Neutrophil (primary cell): ENCODE measurements at regions not wholly inside any gene's neighbourhood (a gene's known extent, or its start where the extent isn't known, plus 50 kb on each side); places are given as distances from the start of the nearest gene placed in this dataset.
"Not testable (repeated sequence)": the region's sequence is repeated elsewhere in the genome, so short reads cannot be mapped to it uniquely, and the experiment has no call there.

ENCODE experiments used
- H3K27ac ChIP-seq: fragments of 200-600 bp; sonication (generic); 2 replicates; pipeline ENCODE4 v1.5.1; 2016; ENCODE audit warnings: mild to moderate bottlenecking, moderate library complexity
- H3K27me3 ChIP-seq: fragments of 200-600 bp; sonication (generic); 2 replicates; pipeline ENCODE4 v1.6.0; 2016; ENCODE audit warnings: mild to moderate bottlenecking
- H3K36me3 ChIP-seq: fragments of 200-600 bp; sonication (generic); 2 replicates; pipeline ENCODE4 v1.5.1; 2017
- H3K4me1 ChIP-seq, 2 experiments: fragments of 200-600 bp in 1 of 2; sonication (generic) in 1 of 2; 1 replicate in 1 of 2; 2 replicates in 1 of 2; pipeline versions ENCODE4 v1.5.1 to v1.6.1; 2013 to 2016; ENCODE audit warnings: low read depth in 1 of 2, low read length in 1 of 2, mild to moderate bottlenecking in 1 of 2, moderate library complexity in 1 of 2; ENCODE audit not compliant: control insufficient read depth in 1 of 2, insufficient read depth in 1 of 2
- H3K4me3 ChIP-seq, 2 experiments: fragments of 200-600 bp in 1 of 2; sonication (generic) in 1 of 2; 1 replicate in 1 of 2; 2 replicates in 1 of 2; pipeline ENCODE4 v1.5.1; 2013 to 2016; ENCODE audit warnings: low read depth in 1 of 2, low read length in 1 of 2, mild to moderate bottlenecking in 1 of 2, moderate library complexity in 1 of 2
- H3K9me3 ChIP-seq: fragments of 200-600 bp; sonication (generic); 2 replicates; pipeline ENCODE4 v1.5.1; 2016
- TF ChIP-seq, protein P1 (sequence below): fragments of 200-600 bp; sonication (generic); IDR thresholded peaks from 2 replicates; pipeline ENCODE4 v1.5.1; 2016; ENCODE audit warnings: antibody characterized with exemption

GRCh38 chr13:81874681-81875661 is 1534.0 kb upstream of the SPRY2 start:
- TF ChIP-seq, protein P1, sequence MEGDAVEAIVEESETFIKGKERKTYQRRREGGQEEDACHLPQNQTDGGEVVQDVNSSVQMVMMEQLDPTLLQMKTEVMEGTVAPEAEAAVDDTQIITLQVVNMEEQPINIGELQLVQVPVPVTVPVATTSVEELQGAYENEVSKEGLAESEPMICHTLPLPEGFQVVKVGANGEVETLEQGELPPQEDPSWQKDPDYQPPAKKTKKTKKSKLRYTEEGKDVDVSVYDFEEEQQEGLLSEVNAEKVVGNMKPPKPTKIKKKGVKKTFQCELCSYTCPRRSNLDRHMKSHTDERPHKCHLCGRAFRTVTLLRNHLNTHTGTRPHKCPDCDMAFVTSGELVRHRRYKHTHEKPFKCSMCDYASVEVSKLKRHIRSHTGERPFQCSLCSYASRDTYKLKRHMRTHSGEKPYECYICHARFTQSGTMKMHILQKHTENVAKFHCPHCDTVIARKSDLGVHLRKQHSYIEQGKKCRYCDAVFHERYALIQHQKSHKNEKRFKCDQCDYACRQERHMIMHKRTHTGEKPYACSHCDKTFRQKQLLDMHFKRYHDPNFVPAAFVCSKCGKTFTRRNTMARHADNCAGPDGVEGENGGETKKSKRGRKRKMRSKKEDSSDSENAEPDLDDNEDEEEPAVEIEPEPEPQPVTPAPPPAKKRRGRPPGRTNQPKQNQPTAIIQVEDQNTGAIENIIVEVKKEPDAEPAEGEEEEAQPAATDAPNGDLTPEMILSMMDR: no peak
- H3K27me3 ChIP-seq: no peaks in the 10 kb centered on the region

GRCh38 chr13:81874253-81874652 is 1533.3 kb upstream of the SPRY2 start:
- no peak overlapping the region for H3K27ac ChIP-seq
- no peaks in the 10 kb centered on the region for H3K9me3 ChIP-seq
- TF ChIP-seq, protein P1: no peak

More at GRCh38 chr13:81874681-81875661, 1534.0 kb upstream of the SPRY2 start:
- Histone ChIP-seq H3K4me3 (no peak overlapping the region), H3K36me3 (no peaks in the 10 kb centered on the region), H3K4me1 (no peaks in the 10 kb centered on the region), H3K27ac (no peak overlapping the region), H3K9me3 (no peaks in the 10 kb centered on the region)

DNA sequence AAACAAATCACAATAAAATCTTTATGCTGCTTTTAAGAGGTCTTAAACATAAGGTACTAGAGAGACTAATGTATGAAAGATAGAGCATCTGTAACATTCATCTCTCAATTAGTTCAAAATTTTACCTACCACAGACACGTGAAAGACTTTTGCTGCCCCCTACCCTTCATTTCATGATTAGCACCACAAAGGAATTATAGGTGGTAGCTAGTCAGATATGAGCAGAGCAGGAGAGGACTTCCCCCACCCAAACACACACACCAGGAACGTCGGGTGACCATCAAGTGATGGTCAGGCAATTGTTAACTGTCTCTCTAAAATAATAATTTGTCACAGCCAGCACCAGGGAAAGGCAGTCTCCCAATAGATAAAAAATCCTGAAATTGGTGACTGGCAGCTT is 1531.7 kb upstream of the SPRY2 start:
- Histone ChIP-seq H3K27ac (no peak overlapping the region), H3K27me3 (no peaks in the 10 kb centered on the region), H3K36me3 (no peaks in the 10 kb centered on the region), H3K9me3 (no peaks in the 10 kb centered on the region), H3K4me1 (no peaks in the 10 kb centered on the region), H3K4me3 (no peak overlapping the region)
- TF ChIP-seq, protein P1: no peak

More at GRCh38 chr13:81874253-81874652, 1533.3 kb upstream of the SPRY2 start:
- Histone ChIP-seq H3K27me3 (no peaks in the 10 kb centered on the region), H3K36me3 (no peaks in the 10 kb centered on the region), H3K4me1 (no peaks in the 10 kb centered on the region), H3K4me3 (no peak overlapping the region)

- H3K4me3 ChIP-seq, H3K27ac ChIP-seq, H3K4me1 ChIP-seq, H3K36me3 ChIP-seq, H3K27me3 ChIP-seq, H3K9me3 ChIP-seq: not testable (repeated sequence)
Observed at GRCh38 chr13:81871751-81872325, 1530.9 kb upstream of the SPRY2 start.

DNA sequence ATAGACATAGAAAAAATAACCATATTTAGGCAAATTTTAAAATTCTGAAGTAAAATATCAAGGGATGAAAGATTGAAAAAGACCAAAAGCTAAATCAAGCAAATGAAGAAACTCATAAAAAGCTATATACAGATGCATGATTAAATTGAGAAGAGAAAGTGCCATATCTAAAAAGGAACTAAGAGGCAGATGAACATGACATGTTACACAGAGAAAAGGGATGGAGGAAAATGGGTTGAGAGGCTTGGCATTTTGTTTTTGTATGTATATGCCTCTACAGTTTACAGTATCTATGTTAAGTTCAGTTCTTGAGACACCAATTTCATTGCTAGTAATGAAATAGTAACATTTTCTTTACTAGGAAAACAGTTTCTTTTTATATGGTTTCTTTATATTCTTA is 1507.4 kb upstream of the SPRY2 start:
- TF ChIP-seq, protein P1: no peak
- Histone ChIP-seq H3K36me3 (no peaks in the 10 kb centered on the region), H3K4me1 (no peaks in the 10 kb centered on the region), H3K9me3 (no peaks in the 10 kb centered on the region), H3K27me3 (no peaks in the 10 kb centered on the region), H3K4me3 (no peak overlapping the region), H3K27ac (no peak overlapping the region)

- TF ChIP-seq, protein P1: no peak
- no peaks in the 10 kb centered on the region for H3K4me1 ChIP-seq
- H3K36me3 ChIP-seq: no peaks in the 10 kb centered on the region
- no peak overlapping the region for H3K4me3 ChIP-seq
- H3K27ac ChIP-seq: no peak overlapping the region
- H3K9me3 ChIP-seq: no peaks in the 10 kb centered on the region
- H3K27me3 ChIP-seq: no peaks in the 10 kb centered on the region
Observed at GRCh38 chr13:81846771-81847170, 1505.8 kb upstream of the SPRY2 start.
